SHP77 treated with DMSO at 0.1 percent for 48 hours (cell line): ENCODE measurements at regions not wholly inside any gene's neighbourhood (a gene's known extent, or its start where the extent isn't known, plus 50 kb on each side); places are given as distances from the start of the nearest gene placed in this dataset.

ENCODE experiments used
- DNase-seq: peaks from one replicate; lab custom pipeline; 2025; lab: John Stamatoyannopoulos, UW

- no peak for DNase-seq
Observed at GRCh38 chr10:1802413-1802812, 65.1 kb upstream of the ADARB2 start.

- no peak for DNase-seq
Observed at GRCh38 chr10:1788401-1788800, 51.1 kb upstream of the ADARB2 start.
